ENCODE measurements at regions not wholly inside any gene's neighbourhood (a gene's known extent, or its start where the extent isn't known, plus 50 kb on each side); places are given as distances from the start of the nearest gene placed in this dataset.

GRCh38 chr6:140475086-140475485 lies 1100.6 kb upstream of the CITED2 start:
- TF ChIP-seq CTCF (IDR thresholded peaks at IDR 0.05; ENCODE audit: low read length) = no peak
- no peak for TF ChIP-seq EZH2 (IDR thresholded peaks at IDR 0.05; ENCODE audit: borderline replicate concordance, low read length)
